ENCODE measurements at regions not wholly inside any gene's neighbourhood (a gene's known extent, or its start where the extent isn't known, plus 50 kb on each side); places are given as distances from the start of the nearest gene placed in this dataset.
"Not testable (repeated sequence)": the region's sequence is repeated elsewhere in the genome, so short reads cannot be mapped to it uniquely, and the experiment has no call there.

DNA sequence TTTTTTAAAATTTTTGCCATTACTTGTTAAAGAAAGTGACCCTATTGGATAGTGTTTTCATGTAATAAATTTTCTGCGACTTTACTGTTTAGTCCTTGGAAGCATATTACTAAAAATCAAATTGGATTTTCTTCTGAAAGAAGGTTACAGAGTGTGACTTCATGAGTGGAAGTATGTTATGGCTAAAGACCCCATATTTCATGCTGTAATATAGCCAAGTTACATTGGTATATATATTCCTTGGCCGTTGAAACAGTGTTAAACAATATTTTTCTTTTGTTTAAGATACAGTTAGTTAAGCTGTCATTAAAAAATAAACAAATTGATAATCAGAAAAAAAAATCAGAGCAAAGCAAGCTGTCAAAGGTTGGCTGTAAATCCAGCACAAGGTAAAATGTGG is 541.7 kb downstream of the TTLL7 start:
- TF ChIP-seq EZH2 (IDR thresholded peaks at IDR 0.05); POLR2AphosphoS5 (IDR thresholded peaks at IDR 0.05; ENCODE audit: borderline replicate concordance, low read depth, low read length); FOXP2 (optimal IDR thresholded peaks at IDR 0.05; ENCODE audit: control extremely low read depth, extremely low read length, insufficient read depth): not testable (repeated sequence)

Measured in SK-N-MC (cell line).